Activated CD4-positive, alpha-beta memory T cell treated with anti-CD3 and anti-CD28 coated beads for 36 hours (primary cell): ENCODE measurements at regions not wholly inside any gene's neighbourhood (a gene's known extent, or its start where the extent isn't known, plus 50 kb on each side); places are given as distances from the start of the nearest gene placed in this dataset.

Source experiments
- CTCF ChIA-PET: fragments of 350-600 bp; sonication (Branson Sonifier 250); formaldehyde crosslinking; loops from one replicate; lab custom pipeline; 2021; ENCODE audit warnings: antibody characterized with exemption, inconsistent platforms; lab: Charles Lee
- POLR2A ChIA-PET: fragments of 350-600 bp; sonication (Branson Sonifier 250); formaldehyde crosslinking; loops from one replicate; lab custom pipeline; 2021; ENCODE audit warnings: antibody characterized with exemption; lab: Charles Lee
- DNase-seq: peaks from one replicate; pipeline ENCODE4 v3.0.0-alpha.2; 2020
- H3K27ac Mint-ChIP-seq: one replicate; pipeline ENCODE4 v1.8.0; 2021; ENCODE audit warnings: mixed read lengths
- H3K27me3 Mint-ChIP-seq: one replicate; pipeline ENCODE4 v1.8.0; 2021; ENCODE audit warnings: mixed read lengths
- H3K36me3 Mint-ChIP-seq: one replicate; pipeline ENCODE4 v1.8.0; 2021; ENCODE audit warnings: mixed read lengths
- H3K4me1 Mint-ChIP-seq: one replicate; pipeline ENCODE4 v1.8.0; 2021; ENCODE audit warnings: low read depth, mixed read lengths
- H3K4me3 Mint-ChIP-seq: one replicate; pipeline ENCODE4 v1.8.0; 2021; ENCODE audit warnings: mild to moderate bottlenecking, mixed read lengths
- H3K9me3 Mint-ChIP-seq: one replicate; pipeline ENCODE4 v1.8.0; 2021; ENCODE audit warnings: mixed read lengths
- intact Hi-C: fragments of 100-400 bp; cut with micrococcal nuclease; formaldehyde crosslinking; loops from one replicate; pipeline ENCODE4 v1.15.1; 2023

DNA sequence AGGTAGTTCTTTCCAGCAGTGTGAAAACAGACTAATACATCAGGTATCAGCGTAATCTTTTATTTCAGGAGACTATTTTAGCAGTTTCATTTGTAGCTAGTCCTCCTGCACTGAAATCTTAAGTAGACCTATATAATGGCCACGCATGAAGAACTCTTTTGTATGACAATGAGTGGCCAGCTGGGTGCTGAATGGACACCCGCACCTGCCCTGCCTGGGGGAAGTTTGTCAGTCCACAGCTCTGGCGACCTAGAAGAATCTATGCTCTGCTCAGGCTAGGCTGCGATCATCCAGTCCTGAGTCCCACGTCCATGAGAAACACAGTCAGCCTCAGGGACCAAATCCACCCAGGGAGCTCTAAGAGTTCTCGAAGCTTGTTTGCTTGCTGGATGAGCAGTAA lies 709.2 kb upstream of the ID2 start:
- H3K27me3 Mint-ChIP-seq, result peaks cover 4% of the 10 kb centered on the region
- intact Hi-C loops, result no loop called here
- ChIA-PET CTCF (no interaction called here), POLR2A (interaction anchor here (0.5 kb wide), 1 partner anchor 20 kb away, joined by 3 read pairs; no protein-coding TSS in a partner anchor)
- peaks cover 1% of the 10 kb centered on the region for H3K4me1 Mint-ChIP-seq
- DNase-seq, result no peak
- H3K4me3 Mint-ChIP-seq, result no peak overlapping the region
- H3K9me3 Mint-ChIP-seq, result no peaks in the 10 kb centered on the region
- H3K36me3 Mint-ChIP-seq, result no peaks in the 10 kb centered on the region
- H3K27ac Mint-ChIP-seq, result no peak overlapping the region

- no peak for DNase-seq
- CTCF ChIA-PET, result no interaction called here
- H3K27me3 Mint-ChIP-seq, result peaks cover 4% of the 10 kb centered on the region
- intact Hi-C loops, result loop anchor here (2.0 kb wide), 1 partner anchor 25 kb away; no protein-coding TSS in a partner anchor
- H3K9me3 Mint-ChIP-seq, result no peaks in the 10 kb centered on the region
- no peaks in the 10 kb centered on the region for H3K36me3 Mint-ChIP-seq
- no peak overlapping the region for H3K4me3 Mint-ChIP-seq
- H3K27ac Mint-ChIP-seq, result no peak overlapping the region
- peaks cover 7% of the 10 kb centered on the region for H3K4me1 Mint-ChIP-seq
- POLR2A ChIA-PET, result no interaction called here
These were observed 707.9 kb upstream of the ID2 start for GRCh38 chr2:7973801-7974480.

DNA sequence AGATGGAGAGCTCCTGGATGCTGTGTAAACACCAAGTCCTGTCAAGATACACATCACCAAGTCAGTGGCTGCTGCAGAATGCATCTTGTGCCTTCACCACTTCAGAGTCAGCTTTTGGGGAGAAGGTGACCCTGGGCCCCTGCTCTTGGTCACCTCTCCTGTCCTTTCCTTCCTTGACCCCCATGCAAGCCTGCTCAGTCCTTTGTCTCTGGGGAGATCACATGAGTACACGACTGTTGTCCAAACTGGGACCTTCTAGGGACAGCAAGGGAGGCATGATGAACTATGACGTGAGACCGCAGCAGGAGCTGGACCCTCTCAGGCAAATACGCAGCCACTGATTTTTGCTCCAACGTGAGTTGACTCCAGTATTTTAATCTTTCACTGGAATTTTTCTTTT lies 706.9 kb upstream of the ID2 start:
- no peaks in the 10 kb centered on the region for H3K9me3 Mint-ChIP-seq
- DNase-seq, result no peak
- H3K36me3 Mint-ChIP-seq, result no peaks in the 10 kb centered on the region
- POLR2A ChIA-PET, result no interaction called here
- H3K4me1 Mint-ChIP-seq, result peaks cover 7% of the 10 kb centered on the region
- H3K27me3 Mint-ChIP-seq, result peaks cover 4% of the 10 kb centered on the region
- intact Hi-C loops, result loop anchor here (2.0 kb wide), 1 partner anchor 24 kb away; no protein-coding TSS in a partner anchor
- no peak overlapping the region for H3K27ac Mint-ChIP-seq
- CTCF ChIA-PET, result no interaction called here
- no peak overlapping the region for H3K4me3 Mint-ChIP-seq

GRCh38 chr2:7976206-7976605 lies 705.6 kb upstream of the ID2 start:
- H3K4me3 Mint-ChIP-seq, result no peak overlapping the region
- DNase-seq, result no peak
- H3K27ac Mint-ChIP-seq, result no peak overlapping the region
- POLR2A ChIA-PET, result no interaction called here
- no peaks in the 10 kb centered on the region for H3K36me3 Mint-ChIP-seq
- no peaks in the 10 kb centered on the region for H3K9me3 Mint-ChIP-seq
- CTCF ChIA-PET, result no interaction called here
- intact Hi-C loops, result no loop called here
- H3K27me3 Mint-ChIP-seq, result peaks cover 4% of the 10 kb centered on the region
- H3K4me1 Mint-ChIP-seq, result peaks cover 7% of the 10 kb centered on the region

- POLR2A ChIA-PET, result interaction anchor here (1.2 kb wide), 1 partner anchor 38 kb away, joined by 3 read pairs; no protein-coding TSS in a partner anchor
- H3K4me3 Mint-ChIP-seq, result no peak overlapping the region
- peaks cover 4% of the 10 kb centered on the region for H3K27me3 Mint-ChIP-seq
- no peak overlapping the region for H3K27ac Mint-ChIP-seq
- no peak for DNase-seq
- H3K4me1 Mint-ChIP-seq, result peaks cover 11% of the 10 kb centered on the region
- H3K9me3 Mint-ChIP-seq, result peaks cover 9% of the 10 kb centered on the region
- H3K36me3 Mint-ChIP-seq, result peaks cover 4% of the 10 kb centered on the region
- intact Hi-C loops, result no loop called here
- CTCF ChIA-PET, result no interaction called here
These were observed 703.9 kb upstream of the ID2 start for GRCh38 chr2:7977981-7978380.

DNA sequence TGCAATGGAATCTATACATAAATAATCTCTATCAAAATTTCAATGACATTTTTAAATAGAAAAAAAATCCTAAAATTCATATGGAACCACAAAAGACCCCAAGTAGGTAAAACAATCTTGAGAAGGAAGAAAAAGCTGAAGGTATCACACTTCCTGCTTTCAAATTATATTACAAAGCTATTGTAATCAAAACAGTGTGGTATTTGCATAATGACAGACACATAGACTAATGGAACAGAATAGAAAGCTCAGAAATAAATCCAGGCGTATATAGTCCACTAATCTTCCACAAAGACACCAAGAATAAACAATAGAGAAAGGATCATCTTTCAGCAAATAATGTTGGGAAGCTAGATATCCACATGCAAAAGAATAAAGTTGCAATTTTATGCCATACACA lies 699.8 kb upstream of the ID2 start:
- no peak overlapping the region for H3K27ac Mint-ChIP-seq
- H3K27me3 Mint-ChIP-seq, result peaks cover 3% of the 10 kb centered on the region
- H3K9me3 Mint-ChIP-seq, result peaks cover 9% of the 10 kb centered on the region
- POLR2A ChIA-PET, result no interaction called here
- peaks cover 4% of the 10 kb centered on the region for H3K36me3 Mint-ChIP-seq
- CTCF ChIA-PET, result no interaction called here
- no peak for DNase-seq
- no peak overlapping the region for H3K4me3 Mint-ChIP-seq
- intact Hi-C loops, result no loop called here
- H3K4me1 Mint-ChIP-seq, result peaks cover 34% of the 10 kb centered on the region

- intact Hi-C loops, result no loop called here
- POLR2A ChIA-PET, result no interaction called here
These were observed 698.4 kb upstream of the ID2 start for GRCh38 chr2:7983451-7983850.

DNA sequence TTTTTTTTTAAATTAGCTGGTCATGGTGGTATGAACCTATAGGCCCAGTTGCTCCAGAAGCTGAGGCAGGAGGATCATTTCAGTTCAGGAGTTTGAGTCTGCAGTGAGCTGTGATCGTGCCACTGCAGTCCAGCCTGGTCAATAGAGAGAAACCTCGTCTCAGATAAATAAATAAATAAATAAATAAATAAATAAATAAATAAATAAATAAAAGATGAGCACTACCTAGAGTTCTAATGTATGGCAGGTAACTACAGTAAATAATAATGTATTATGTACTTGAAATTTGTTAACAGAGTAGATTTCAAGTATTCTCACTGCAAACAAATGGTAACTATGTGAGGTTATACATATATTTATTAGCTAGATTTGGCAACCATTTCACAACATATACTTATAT lies 697.9 kb upstream of the ID2 start:
- no peak for DNase-seq
- intact Hi-C loops, result loop anchor here (1.0 kb wide), 5 partner anchors 45 to 159 kb away; no protein-coding TSS in a partner anchor
- H3K36me3 Mint-ChIP-seq, result peaks cover 4% of the 10 kb centered on the region
- peaks cover 5% of the 10 kb centered on the region for H3K27me3 Mint-ChIP-seq
- H3K4me3 Mint-ChIP-seq, result no peak overlapping the region
- peaks cover 28% of the 10 kb centered on the region for H3K4me1 Mint-ChIP-seq
- ChIA-PET POLR2A (no interaction called here), CTCF (interaction anchor here (0.6 kb wide), 1 partner anchor 171 kb away, joined by 3 read pairs; no protein-coding TSS in a partner anchor)
- H3K9me3 Mint-ChIP-seq, result peaks cover 9% of the 10 kb centered on the region
- no peak overlapping the region for H3K27ac Mint-ChIP-seq

More at GRCh38 chr2:7983451-7983850, 698.4 kb upstream of the ID2 start:
- Mint-ChIP-seq H3K9me3 (peaks cover 9% of the 10 kb centered on the region), H3K36me3 (peaks cover 4% of the 10 kb centered on the region), H3K4me3 (no peak overlapping the region), H3K27ac (no peak overlapping the region), H3K4me1 (peaks cover 32% of the 10 kb centered on the region), H3K27me3 (peaks cover 5% of the 10 kb centered on the region)
- no peak for DNase-seq
- CTCF ChIA-PET, result interaction anchor here (0.6 kb wide), 1 partner anchor 171 kb away, joined by 3 read pairs; no protein-coding TSS in a partner anchor

DNA sequence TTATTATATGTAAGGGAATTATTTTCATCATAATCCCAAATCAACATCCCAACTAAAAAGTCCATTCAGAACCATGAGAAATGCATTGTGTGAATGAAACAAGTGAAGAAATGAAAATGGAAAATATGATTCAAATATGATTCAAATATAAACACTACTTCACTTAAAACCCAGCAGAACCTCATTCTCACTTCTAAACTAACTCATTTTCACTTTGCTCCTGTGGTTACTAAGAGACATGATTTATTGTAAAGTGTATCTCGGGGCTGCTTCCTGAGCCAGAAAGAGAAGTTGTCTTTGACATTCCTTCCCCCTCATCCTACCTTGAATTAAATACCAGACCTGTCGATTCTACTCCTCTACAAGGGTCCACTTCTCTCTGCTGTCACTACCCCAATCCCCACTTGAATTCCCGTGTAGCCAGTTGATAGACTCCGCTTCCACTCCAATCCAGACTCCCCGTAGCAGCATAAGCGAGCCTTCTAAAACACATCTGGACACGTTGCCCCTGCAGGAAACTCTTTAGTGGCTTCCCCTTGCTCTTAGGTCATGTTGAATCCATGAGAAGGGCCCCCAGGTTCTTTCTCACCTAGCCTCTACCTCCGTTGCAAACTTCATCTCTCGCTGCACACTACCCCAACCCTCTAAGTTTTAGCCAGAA lies 697.0 kb upstream of the ID2 start:
- Mint-ChIP-seq H3K27me3 (peaks cover 5% of the 10 kb centered on the region), H3K4me3 (no peak overlapping the region), H3K4me1 (peaks cover 28% of the 10 kb centered on the region), H3K36me3 (peaks cover 4% of the 10 kb centered on the region), H3K27ac (peak overlapping the region; percentile 66), H3K9me3 (peaks cover 9% of the 10 kb centered on the region)
- POLR2A ChIA-PET, result interaction anchor here (1.0 kb wide), 1 partner anchor 45 kb away, joined by 3 read pairs; no protein-coding TSS in a partner anchor
- CTCF ChIA-PET, result no interaction called here
- no peak for DNase-seq
- intact Hi-C loops, result loop anchor here (1.0 kb wide), 5 partner anchors 46 to 160 kb away; no protein-coding TSS in a partner anchor

- DNase-seq, result no peak
- H3K9me3 Mint-ChIP-seq, result peaks cover 9% of the 10 kb centered on the region
These were observed 695.4 kb upstream of the ID2 start for GRCh38 chr2:7986431-7986830.

DNA sequence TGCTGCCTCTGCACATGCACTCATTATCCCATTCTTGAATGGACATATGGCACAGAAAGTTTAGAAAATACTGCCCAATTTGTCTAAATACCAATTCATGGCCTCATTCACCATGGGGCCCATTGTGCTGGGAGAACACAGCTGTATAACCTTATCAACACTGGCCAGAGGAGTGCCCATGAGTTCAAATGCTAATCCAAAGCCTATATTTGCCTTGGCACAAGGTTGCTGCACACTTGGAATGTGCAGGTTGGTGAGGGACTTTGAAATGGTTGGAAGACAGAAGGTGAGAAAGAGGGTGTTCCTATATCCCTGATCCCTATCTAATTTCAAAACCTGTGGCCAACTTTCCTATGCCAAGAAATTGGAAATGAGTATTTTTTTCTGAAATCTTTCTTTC lies 693.9 kb upstream of the ID2 start:
- H3K36me3 Mint-ChIP-seq, result no peaks in the 10 kb centered on the region
- intact Hi-C loops, result no loop called here
- no peak overlapping the region for H3K27ac Mint-ChIP-seq
- H3K9me3 Mint-ChIP-seq, result no peaks in the 10 kb centered on the region
- POLR2A ChIA-PET, result no interaction called here
- H3K4me1 Mint-ChIP-seq, result peaks cover 24% of the 10 kb centered on the region
- H3K4me3 Mint-ChIP-seq, result no peak overlapping the region
- DNase-seq, result no peak
- peaks cover 9% of the 10 kb centered on the region for H3K27me3 Mint-ChIP-seq
- CTCF ChIA-PET, result no interaction called here

More at GRCh38 chr2:7986431-7986830, 695.4 kb upstream of the ID2 start:
- Mint-ChIP-seq H3K4me1 (peaks cover 28% of the 10 kb centered on the region), H3K4me3 (no peak overlapping the region), H3K36me3 (peaks cover 4% of the 10 kb centered on the region), H3K27me3 (peaks cover 5% of the 10 kb centered on the region), H3K27ac (no peak overlapping the region)
- POLR2A ChIA-PET, result no interaction called here
- CTCF ChIA-PET, result no interaction called here
- intact Hi-C loops, result no loop called here

DNA sequence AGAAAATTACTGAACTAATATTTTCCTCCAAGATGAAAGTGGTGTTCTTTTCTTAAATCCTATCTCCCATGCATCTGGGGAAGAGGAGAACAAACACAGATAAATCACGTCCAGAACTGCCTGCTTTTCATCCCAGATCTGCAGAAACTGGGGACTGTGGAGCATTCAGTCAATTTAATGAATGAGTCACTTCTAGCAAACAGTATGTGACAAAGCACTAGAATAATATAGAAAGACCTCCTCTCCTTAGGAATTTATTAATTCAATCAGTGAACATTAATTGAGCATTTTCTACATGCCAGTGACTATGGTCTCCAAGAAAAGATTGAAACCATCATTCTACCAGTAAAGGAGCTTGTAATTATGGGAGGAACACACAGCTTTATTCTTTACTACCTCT lies 693.4 kb upstream of the ID2 start:
- ChIA-PET CTCF (no interaction called here), POLR2A (no interaction called here)
- peaks cover 20% of the 10 kb centered on the region for H3K4me1 Mint-ChIP-seq
- no peak overlapping the region for H3K27ac Mint-ChIP-seq
- H3K27me3 Mint-ChIP-seq, result peaks cover 9% of the 10 kb centered on the region
- intact Hi-C loops, result no loop called here
- H3K4me3 Mint-ChIP-seq, result no peak overlapping the region
- H3K9me3 Mint-ChIP-seq, result no peaks in the 10 kb centered on the region
- DNase-seq, result no peak
- H3K36me3 Mint-ChIP-seq, result no peaks in the 10 kb centered on the region
